CD4-positive, alpha-beta T cell (primary cell): ENCODE measurements at regions not wholly inside any gene's neighbourhood (a gene's known extent, or its start where the extent isn't known, plus 50 kb on each side); places are given as distances from the start of the nearest gene placed in this dataset.

ENCODE experiments used
- ATAC-seq: fragments of 200-7000 bp; cut with Tn5 transposase; one replicate; pipeline ENCODE4 v1.10.0; 2022; ENCODE audit warnings: mild to moderate bottlenecking; ENCODE audit not compliant: poor library complexity
- CTCF ChIA-PET: fragments of 350-600 bp; sonication (Branson Sonifier 250); formaldehyde crosslinking; loops from one replicate; lab custom pipeline; 2021; ENCODE audit warnings: antibody characterized with exemption, inconsistent platforms; lab: Charles Lee
- POLR2A ChIA-PET: fragments of 350-600 bp; sonication (Branson Sonifier 250); formaldehyde crosslinking; loops from one replicate; lab custom pipeline; 2021; ENCODE audit warnings: antibody characterized with exemption, inconsistent platforms; lab: Charles Lee
- DNase-seq, 14 experiments: peaks; one replicate each; pipeline ENCODE4 v3.0.0-alpha.2; 2013 to 2020; ENCODE audit warnings: mixed read lengths in 2 of 14
- H3K27ac ChIP-seq, 2 donors: one replicate each; pipeline versions ENCODE4 v1.5.1 to v1.7.0; 2013; ENCODE audit warnings: low read length in 2 of 2, low read depth in 1 of 2, mild to moderate bottlenecking in 1 of 2
- H3K27me3 ChIP-seq, 2 experiments: 1 replicate in 1 of 2; 2 replicates in 1 of 2; pipeline versions ENCODE4 v1.6.1 to v1.7.0; 2013; ENCODE audit warnings: low read length in 2 of 2, control low read depth in 1 of 2, mild to moderate bottlenecking in 1 of 2, moderate library complexity in 1 of 2; ENCODE audit not compliant: insufficient read depth in 2 of 2, control insufficient read depth in 1 of 2
- H3K36me3 ChIP-seq: one replicate; pipeline ENCODE4 v1.6.1; 2013; ENCODE audit warnings: low read length, control low read depth; ENCODE audit not compliant: insufficient read depth
- H3K4me1 ChIP-seq: one replicate; pipeline ENCODE4 v1.6.1; 2013; ENCODE audit warnings: low read length, control low read depth; ENCODE audit not compliant: insufficient read depth
- H3K4me3 ChIP-seq: one replicate; pipeline ENCODE4 v1.5.1; 2013; ENCODE audit warnings: mild to moderate bottlenecking, low read length, moderate library complexity
- H3K9me3 ChIP-seq, 2 experiments: 1 replicate in 1 of 2; 2 replicates in 1 of 2; pipeline versions ENCODE4 v1.6.1 to v1.7.0; 2013; ENCODE audit warnings: low read length in 2 of 2, mild to moderate bottlenecking in 2 of 2, control low read depth in 1 of 2, moderate library complexity in 1 of 2; ENCODE audit not compliant: control insufficient read depth in 1 of 2, insufficient read depth in 1 of 2
- H3K27ac Mint-ChIP-seq: one replicate; pipeline ENCODE4 v1.8.0; 2020; ENCODE audit warnings: mixed read lengths
- H3K27me3 Mint-ChIP-seq: one replicate; pipeline ENCODE4 v1.8.0; 2021; ENCODE audit warnings: mixed read lengths
- H3K36me3 Mint-ChIP-seq: one replicate; pipeline ENCODE4 v1.8.0; 2021; ENCODE audit warnings: low read depth, mixed read lengths
- H3K4me1 Mint-ChIP-seq: one replicate; pipeline ENCODE4 v1.8.0; 2021; ENCODE audit warnings: low read depth, mixed read lengths
- H3K4me3 Mint-ChIP-seq: one replicate; pipeline ENCODE4 v1.8.0; 2020; ENCODE audit warnings: mild to moderate bottlenecking, mixed read lengths
- H3K9me3 Mint-ChIP-seq: one replicate; pipeline ENCODE4 v1.8.0; 2020; ENCODE audit warnings: mixed read lengths
- intact Hi-C, 2 experiments: fragments of 100-400 bp; cut with DNase I in 1 of 2; cut with micrococcal nuclease in 1 of 2; formaldehyde crosslinking; loops; one replicate each; pipeline versions ENCODE4 v1.15.1 to v1.9.0; 2023 to 2025; cut with DNase I, micrococcal nuclease
- TF ChIP-seq, protein P1 (sequence below): fragments of 200-600 bp; IDR thresholded peaks from one replicate; pipeline ENCODE4 v1.8.0; 2022; ENCODE audit warnings: antibody characterized with exemption, mild to moderate bottlenecking

DNA sequence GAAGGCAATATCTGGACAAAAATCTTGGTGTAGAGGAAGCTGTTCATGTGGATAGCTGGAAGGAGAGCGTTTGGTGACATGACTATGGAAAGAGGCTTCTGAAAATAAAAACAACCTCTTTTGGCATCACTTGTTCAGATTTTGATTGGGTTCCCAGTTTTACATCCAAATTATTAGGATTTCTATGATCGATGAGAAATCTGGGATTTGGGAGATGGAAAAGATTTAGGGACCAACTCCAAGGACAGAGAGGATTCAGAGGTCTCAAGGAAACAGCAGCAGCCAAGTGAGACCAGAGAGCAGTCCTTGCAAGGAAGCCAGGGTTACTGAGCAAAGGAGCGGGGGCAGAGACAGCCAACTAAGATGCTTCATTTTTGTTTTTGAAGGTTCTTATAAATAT is 441.7 kb downstream of the TRIB2 start:
- ATAC-seq = no peak
- ChIA-PET CTCF (no interaction called here), POLR2A (no interaction called here)
- no peak overlapping the region for H3K4me3 Mint-ChIP-seq
- H3K4me1 ChIP-seq = no peaks in the 10 kb centered on the region
- no peak overlapping the region for H3K4me3 ChIP-seq
- intact Hi-C loops = no loop called here
- H3K36me3 Mint-ChIP-seq = no peaks in the 10 kb centered on the region
- TF ChIP-seq, protein P1, sequence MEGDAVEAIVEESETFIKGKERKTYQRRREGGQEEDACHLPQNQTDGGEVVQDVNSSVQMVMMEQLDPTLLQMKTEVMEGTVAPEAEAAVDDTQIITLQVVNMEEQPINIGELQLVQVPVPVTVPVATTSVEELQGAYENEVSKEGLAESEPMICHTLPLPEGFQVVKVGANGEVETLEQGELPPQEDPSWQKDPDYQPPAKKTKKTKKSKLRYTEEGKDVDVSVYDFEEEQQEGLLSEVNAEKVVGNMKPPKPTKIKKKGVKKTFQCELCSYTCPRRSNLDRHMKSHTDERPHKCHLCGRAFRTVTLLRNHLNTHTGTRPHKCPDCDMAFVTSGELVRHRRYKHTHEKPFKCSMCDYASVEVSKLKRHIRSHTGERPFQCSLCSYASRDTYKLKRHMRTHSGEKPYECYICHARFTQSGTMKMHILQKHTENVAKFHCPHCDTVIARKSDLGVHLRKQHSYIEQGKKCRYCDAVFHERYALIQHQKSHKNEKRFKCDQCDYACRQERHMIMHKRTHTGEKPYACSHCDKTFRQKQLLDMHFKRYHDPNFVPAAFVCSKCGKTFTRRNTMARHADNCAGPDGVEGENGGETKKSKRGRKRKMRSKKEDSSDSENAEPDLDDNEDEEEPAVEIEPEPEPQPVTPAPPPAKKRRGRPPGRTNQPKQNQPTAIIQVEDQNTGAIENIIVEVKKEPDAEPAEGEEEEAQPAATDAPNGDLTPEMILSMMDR = no peak
- no peak overlapping the region for H3K27ac Mint-ChIP-seq
- H3K9me3 ChIP-seq = no peaks in the 10 kb centered on the region
- H3K27me3 ChIP-seq = no peaks in the 10 kb centered on the region
- no peaks in the 10 kb centered on the region for H3K9me3 Mint-ChIP-seq
- no peak for DNase-seq
- H3K36me3 ChIP-seq = no peaks in the 10 kb centered on the region
- no peak overlapping the region for H3K27ac ChIP-seq
- H3K27me3 Mint-ChIP-seq = peaks cover 16% of the 10 kb centered on the region
- H3K4me1 Mint-ChIP-seq = no peaks in the 10 kb centered on the region

DNA sequence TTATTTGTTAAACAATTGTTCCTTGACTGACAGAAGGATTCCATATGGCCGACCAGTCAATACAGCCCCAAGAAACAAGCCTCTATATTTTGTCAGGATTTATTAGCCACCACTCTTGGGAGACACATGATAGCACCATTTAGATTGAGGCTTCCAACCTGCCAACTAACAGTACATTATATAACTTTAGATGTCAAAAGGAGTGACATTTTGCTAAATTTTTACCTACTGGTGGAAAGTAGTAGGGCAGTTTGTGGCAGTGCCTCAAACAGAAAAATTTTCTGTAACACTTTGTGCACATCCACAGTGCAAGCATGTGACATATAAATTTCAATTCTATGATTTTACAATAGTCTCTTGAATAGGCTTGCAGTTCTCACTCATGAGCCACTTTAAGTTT is 464.0 kb downstream of the TRIB2 start:
- intact Hi-C loops = no loop called here
- Mint-ChIP-seq H3K27me3 (peaks cover 25% of the 10 kb centered on the region), H3K36me3 (no peaks in the 10 kb centered on the region), H3K4me3 (no peak overlapping the region), H3K4me1 (no peaks in the 10 kb centered on the region), H3K9me3 (no peaks in the 10 kb centered on the region), H3K27ac (no peak overlapping the region)
- POLR2A ChIA-PET = no interaction called here
- TF ChIP-seq, protein P1 = no peak
- Histone ChIP-seq H3K36me3 (no peaks in the 10 kb centered on the region), H3K9me3 (peaks cover 0 to 4% of the 10 kb centered on the region in 2 experiments), H3K4me1 (no peaks in the 10 kb centered on the region), H3K4me3 (no peak overlapping the region), H3K27me3 (no peaks in the 10 kb centered on the region), H3K27ac (no peak overlapping the region)
- no peak for ATAC-seq
- CTCF ChIA-PET = no interaction called here
- DNase-seq = no peak

DNA sequence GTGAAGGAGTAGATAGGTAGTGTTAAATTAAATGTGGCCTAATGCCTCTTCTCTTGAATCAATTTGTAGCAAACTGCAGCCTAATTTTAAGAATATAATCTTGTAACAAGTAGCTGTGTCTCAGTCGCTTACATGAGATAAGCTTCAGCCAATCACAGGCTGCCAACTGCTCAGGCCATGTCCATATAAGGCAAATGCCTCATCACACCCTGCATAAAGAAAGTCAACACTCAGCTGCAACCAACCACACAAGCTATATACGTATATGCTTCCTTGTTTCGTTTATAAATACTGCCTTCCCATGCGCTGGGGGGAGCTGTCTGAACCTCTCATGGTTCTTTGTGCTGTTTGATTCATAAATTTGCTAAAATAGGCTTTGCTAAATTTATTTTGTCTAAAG is 476.3 kb downstream of the TRIB2 start:
- Mint-ChIP-seq H3K27ac (no peak overlapping the region), H3K36me3 (no peaks in the 10 kb centered on the region), H3K9me3 (no peaks in the 10 kb centered on the region), H3K4me3 (no peak overlapping the region), H3K4me1 (no peaks in the 10 kb centered on the region), H3K27me3 (peaks cover 12% of the 10 kb centered on the region)
- Histone ChIP-seq H3K27me3 (no peaks in the 10 kb centered on the region), H3K4me1 (no peaks in the 10 kb centered on the region), H3K9me3 (no peaks in the 10 kb centered on the region), H3K27ac (no peak overlapping the region), H3K4me3 (no peak overlapping the region), H3K36me3 (no peaks in the 10 kb centered on the region)
- ATAC-seq (no peak), DNase-seq (no peak)
- CTCF ChIA-PET = no interaction called here
- POLR2A ChIA-PET = no interaction called here
- intact Hi-C loops = no loop called here
- TF ChIP-seq, protein P1 = no peak
